ENCODE measurements at regions not wholly inside any gene's neighbourhood (a gene's known extent, or its start where the extent isn't known, plus 50 kb on each side); places are given as distances from the start of the nearest gene placed in this dataset.

- Histone ChIP-seq H2AFZ (ENCODE audit: low read depth, low read length) (no peak overlapping the region), H3K79me2 (ENCODE audit: control insufficient read depth, insufficient read depth, low read length) (no peaks in the 10 kb centered on the region), H3K4me1 (replicated peaks in 1 of 2; ENCODE audit: control insufficient read depth in 2 of 2, insufficient read depth in 2 of 2, low read length in 2 of 2) (no peaks in the 10 kb centered on the region), H4K20me1 (replicated peaks; ENCODE audit: control insufficient read depth, insufficient read depth, low read length) (no peaks in the 10 kb centered on the region), H3K9ac (ENCODE audit: insufficient read depth in 1 of 2, low read depth in 2 of 2, low read length in 2 of 2) (no peak overlapping the region), H3K27ac (ENCODE audit: extremely low read depth, low read depth, low read length) (no peak overlapping the region), H3K36me3 (ENCODE audit: control insufficient read depth, insufficient read depth, low read length) (no peaks in the 10 kb centered on the region), H3K9me1 (ENCODE audit: control insufficient read depth, insufficient read depth, low read length) (no peaks in the 10 kb centered on the region), H3K4me2 (ENCODE audit: insufficient read depth, low read length) (no peak overlapping the region), H3K27me3 (ENCODE audit: control insufficient read depth in 2 of 2, insufficient read depth in 2 of 2, low read length in 2 of 2) (no peaks in the 10 kb centered on the region), H3K4me3 (no peak overlapping the region), H3K9me3 (replicated peaks; ENCODE audit: control insufficient read depth, insufficient read depth, low read depth, low read length) (no peaks in the 10 kb centered on the region)
- ATAC-seq (no peak), FAIRE-seq (no peak), DNase-seq (ENCODE audit: extremely low read depth in 1 of 4, low spot score in 3 of 4) (no peak)
- POLR2A ChIA-PET = no interaction called here
- 0% methylated on average over 1 of the region's 1 CpG for WGBS (ENCODE audit: insufficient coverage, low coverage, missing lambda C conversion rate)
- CTCF ChIA-PET (ENCODE audit: low intra/inter-chr PET ratio) = no interaction called here
- no TSS peak for BruUV-seq (replicated peaks)
- intact Hi-C loops (cut with micrococcal nuclease) (no loop called here), in situ Hi-C loops (cut with MboI) (no loop called here)
- TF ChIP-seq FOXJ3 (CRISPR knock-in tag; IDR thresholded peaks at IDR 0.05) (no peak), RBM25 (IDR thresholded peaks at IDR 0.05; ENCODE audit: low read depth, low read length, severe bottlenecking) (peak; percentile 58), ZNF24 (IDR thresholded peaks at IDR 0.05) (no peak), CC2D1A (IDR thresholded peaks at IDR 0.05) (no peak), ZNF146 (CRISPR knock-in tag; IDR thresholded peaks at IDR 0.05; ENCODE audit: unreplicated experiment) (peak; percentile 79)
Observed at GRCh38 chr3:6189384-6189783, 671.5 kb upstream of the GRM7 start.

DNA sequence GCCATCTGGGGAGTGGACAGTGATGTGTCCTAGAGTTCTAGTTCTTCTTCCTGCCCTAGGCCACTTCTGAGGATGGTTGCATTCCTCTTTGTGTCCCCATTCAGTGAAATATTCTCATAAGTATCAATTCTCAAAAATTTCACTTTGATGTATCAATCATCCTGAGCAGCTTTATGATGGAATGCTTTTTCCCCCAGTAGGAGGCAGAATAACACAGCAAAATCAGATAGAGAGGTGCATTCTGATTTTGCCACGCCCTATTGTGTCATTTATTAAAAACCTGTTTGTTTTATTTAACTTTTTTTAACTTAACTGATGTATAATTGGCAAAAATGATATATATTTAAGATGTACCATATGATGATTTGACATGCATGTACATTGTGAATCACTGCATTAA lies 656.0 kb upstream of the GRM7 start:
- Histone ChIP-seq H2AFZ (ENCODE audit: low read depth, low read length) (no peak overlapping the region), H3K9ac (ENCODE audit: insufficient read depth in 1 of 2, low read depth in 2 of 2, low read length in 2 of 2) (no peak overlapping the region), H3K4me3 (no peak overlapping the region), H3K36me3 (ENCODE audit: control insufficient read depth, insufficient read depth, low read length) (no peaks in the 10 kb centered on the region), H3K4me2 (ENCODE audit: insufficient read depth, low read length) (no peak overlapping the region), H3K9me1 (ENCODE audit: control insufficient read depth, insufficient read depth, low read length) (no peaks in the 10 kb centered on the region), H4K20me1 (replicated peaks; ENCODE audit: control insufficient read depth, insufficient read depth, low read length) (no peaks in the 10 kb centered on the region), H3K9me3 (replicated peaks; ENCODE audit: control insufficient read depth, insufficient read depth, low read depth, low read length) (no peaks in the 10 kb centered on the region), H3K27me3 (ENCODE audit: control insufficient read depth in 2 of 2, insufficient read depth in 2 of 2, low read length in 2 of 2) (no peaks in the 10 kb centered on the region), H3K27ac (ENCODE audit: extremely low read depth, low read depth, low read length) (no peak overlapping the region), H3K4me1 (replicated peaks in 1 of 2; ENCODE audit: control insufficient read depth in 2 of 2, insufficient read depth in 2 of 2, low read length in 2 of 2) (no peaks in the 10 kb centered on the region), H3K79me2 (ENCODE audit: control insufficient read depth, insufficient read depth, low read length) (no peaks in the 10 kb centered on the region)
- no peak for ATAC-seq
- ChIA-PET POLR2A (interaction anchor here (1.2 kb wide), 1 partner anchor 18 kb away, joined by 3 read pairs; no protein-coding TSS in a partner anchor), CTCF (ENCODE audit: low intra/inter-chr PET ratio) (no interaction called here)
- 0% methylated on average over 1 of the region's 1 CpG for WGBS (ENCODE audit: insufficient coverage, low coverage, missing lambda C conversion rate)
- FAIRE-seq = no peak
- intact Hi-C loops (cut with micrococcal nuclease) (loop anchor here (10.0 kb wide), 1 partner anchor 590 kb away; no protein-coding TSS in a partner anchor), in situ Hi-C loops (cut with MboI) (no loop called here)
- peak in 2 of 4 experiments; percentile 3 to 11 for DNase-seq (ENCODE audit: extremely low read depth in 1 of 4, low spot score in 3 of 4)
- BruUV-seq (replicated peaks) = no TSS peak
- TF ChIP-seq, protein P1, sequence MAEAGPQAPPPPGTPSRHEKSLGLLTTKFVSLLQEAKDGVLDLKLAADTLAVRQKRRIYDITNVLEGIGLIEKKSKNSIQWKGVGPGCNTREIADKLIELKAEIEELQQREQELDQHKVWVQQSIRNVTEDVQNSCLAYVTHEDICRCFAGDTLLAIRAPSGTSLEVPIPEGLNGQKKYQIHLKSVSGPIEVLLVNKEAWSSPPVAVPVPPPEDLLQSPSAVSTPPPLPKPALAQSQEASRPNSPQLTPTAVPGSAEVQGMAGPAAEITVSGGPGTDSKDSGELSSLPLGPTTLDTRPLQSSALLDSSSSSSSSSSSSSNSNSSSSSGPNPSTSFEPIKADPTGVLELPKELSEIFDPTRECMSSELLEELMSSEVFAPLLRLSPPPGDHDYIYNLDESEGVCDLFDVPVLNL (CRISPR knock-in tag; IDR thresholded peaks at IDR 0.05; ENCODE audit: low read depth) = no peak
- TF ChIP-seq ELF1 (tag; IDR thresholded peaks at IDR 0.05) (no peak), FOXK2 (conservative IDR thresholded peaks at IDR 0.05 in 1 of 2, IDR thresholded peaks at IDR 0.05 in 1 of 2; ENCODE audit: low read depth in 2 of 2) (no peak), RAD21 (CRISPR knock-in tag; conservative IDR thresholded peaks at IDR 0.05 in 1 of 2, IDR thresholded peaks at IDR 0.05 in 1 of 2) (peak; percentile 48 to 68; a peak in 3 of 4 replicates), FOXA3 (CRISPR knock-in tag; conservative IDR thresholded peaks at IDR 0.05 in 1 of 2, IDR thresholded peaks at IDR 0.05 in 1 of 2) (no peak), CTCF (IDR thresholded peaks at IDR 0.05 in 2 of 3, conservative IDR thresholded peaks at IDR 0.05 in 1 of 3; ENCODE audit: insufficient read depth in 2 of 3, low read depth in 1 of 3, low read length in 3 of 3) (peak in 2 of 3 experiments; percentile 24 to 32; a peak in 3 of 6 replicates)
